GM19240 (cell line): ENCODE measurements at regions not wholly inside any gene's neighbourhood (a gene's known extent, or its start where the extent isn't known, plus 50 kb on each side); places are given as distances from the start of the nearest gene placed in this dataset.
"Not testable (repeated sequence)": the region's sequence is repeated elsewhere in the genome, so short reads cannot be mapped to it uniquely, and the experiment has no call there.

Experiments used
- DNase-seq: peaks from one replicate; pipeline ENCODE4 v3.0.0; 2011; ENCODE audit warnings: low spot score; ENCODE audit not compliant: insufficient read length

DNA sequence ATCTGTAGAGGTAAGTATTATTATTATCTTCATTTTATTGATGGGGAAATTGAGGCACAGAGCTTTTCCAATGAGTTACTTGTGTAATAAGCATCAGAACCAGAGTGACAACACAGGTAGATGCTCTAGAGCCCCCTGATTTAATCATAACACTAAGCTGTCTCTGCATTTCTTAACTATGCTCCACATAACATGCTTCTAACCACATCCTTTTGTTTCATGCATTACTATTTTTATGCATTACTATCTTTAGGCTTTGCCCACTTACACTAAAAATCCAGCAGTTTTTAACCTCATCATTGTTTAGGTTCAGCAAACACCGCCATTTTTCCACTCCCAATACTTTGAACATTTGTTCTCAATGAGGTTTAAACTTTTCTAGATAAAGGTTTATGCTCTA, 1900.8 kb upstream of the PCDH10 start:
- DNase-seq = no peak

DNA sequence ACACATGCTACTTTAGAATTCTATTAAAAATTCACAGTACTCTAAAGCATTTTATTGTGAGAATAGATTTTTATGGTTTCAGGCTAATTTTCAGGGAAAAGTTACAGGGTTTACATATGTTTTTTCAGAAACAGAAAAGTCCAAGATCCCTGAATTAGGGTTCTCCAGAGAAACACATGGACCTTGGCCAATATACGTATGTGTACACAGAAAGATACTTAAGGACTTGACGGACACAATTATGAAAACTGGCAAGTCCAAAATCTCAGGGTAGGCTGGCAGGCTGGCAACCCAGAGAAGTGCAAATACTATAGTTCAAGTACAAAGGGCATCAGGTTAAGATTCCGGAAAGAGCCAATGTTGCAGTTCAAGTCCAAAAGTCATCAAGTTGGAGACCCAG, 1897.8 kb upstream of the PCDH10 start:
- no peak for DNase-seq

DNA sequence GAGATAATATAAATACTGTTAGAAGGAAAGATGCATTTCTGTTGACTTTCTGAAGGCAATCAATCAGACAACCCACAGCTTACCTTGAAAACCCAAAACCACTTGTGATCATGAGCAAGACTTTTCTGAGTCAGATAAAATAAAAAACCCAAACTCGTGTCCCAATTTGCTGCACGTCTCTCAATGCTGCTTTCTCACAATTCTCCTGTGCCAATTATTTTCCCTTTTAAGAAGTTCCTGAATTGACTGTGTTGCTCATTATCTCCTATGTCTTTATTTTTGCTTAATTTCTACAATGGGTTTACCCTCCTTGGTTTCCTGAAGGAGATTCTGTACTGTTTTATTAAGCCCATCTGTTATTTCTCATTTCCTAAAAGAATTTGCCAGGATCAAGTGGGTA, 1891.9 kb upstream of the PCDH10 start:
- DNase-seq = no peak

DNA sequence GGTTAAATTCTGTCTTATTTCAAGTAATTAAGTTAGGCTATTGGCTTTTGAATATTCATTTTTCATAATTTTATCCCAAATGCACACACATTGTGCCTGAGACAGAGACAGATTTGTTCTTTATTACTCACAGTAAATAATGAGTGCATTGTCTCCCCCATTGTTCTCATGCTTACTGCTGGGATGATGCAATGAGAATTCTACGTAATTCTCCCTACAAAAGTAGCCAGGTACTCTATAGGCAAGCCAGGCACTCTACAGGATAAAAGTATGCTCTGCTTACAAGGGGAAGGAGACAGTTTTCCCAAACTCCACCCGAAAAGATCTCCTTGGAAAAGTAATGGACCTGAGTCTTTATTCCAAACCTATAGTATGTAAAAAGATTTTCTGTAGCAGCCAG, 1890.7 kb upstream of the PCDH10 start:
- DNase-seq = no peak

DNA sequence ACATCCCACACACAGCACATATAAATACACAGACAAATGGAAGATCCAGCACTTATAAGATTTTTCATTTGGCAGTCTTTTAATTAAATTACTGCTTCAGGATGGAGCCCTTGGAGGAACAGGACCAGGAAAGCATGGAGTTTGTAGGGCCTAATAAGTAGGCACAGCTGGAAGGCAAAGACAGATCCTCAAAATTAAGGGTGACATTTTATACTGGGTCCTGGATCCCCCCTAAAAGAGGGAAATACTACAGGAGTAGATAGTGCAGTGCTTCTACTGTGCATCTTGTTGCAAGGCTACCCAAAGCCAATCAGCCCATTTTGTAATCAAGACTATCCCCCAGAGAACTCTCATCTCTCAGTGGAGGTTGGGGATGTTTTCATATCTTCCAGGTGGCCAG, 1860.7 kb upstream of the PCDH10 start:
- no peak for DNase-seq

GRCh38 chr4:131296192-131296591, 1852.9 kb upstream of the PCDH10 start:
- DNase-seq = no peak

DNA sequence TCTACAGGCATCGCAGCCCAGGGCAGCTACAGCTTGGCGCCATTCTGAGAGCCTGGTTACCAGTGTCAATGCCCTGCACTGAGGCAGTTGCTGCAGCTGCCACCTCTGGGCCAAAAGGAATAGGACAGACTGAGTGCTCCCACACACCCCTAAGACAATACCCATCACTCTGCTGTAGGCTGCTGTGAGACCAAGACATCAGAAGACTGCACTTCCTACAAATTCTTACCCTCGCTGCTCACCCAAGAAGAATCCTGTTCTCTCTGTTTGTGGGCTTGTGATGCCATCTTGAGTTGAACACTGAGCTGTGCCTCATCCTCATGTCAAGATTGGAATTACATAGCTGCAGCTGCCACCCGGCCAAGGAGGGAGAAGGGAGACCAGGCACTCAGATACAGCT, 1847.0 kb upstream of the PCDH10 start:
- DNase-seq = no peak

DNA sequence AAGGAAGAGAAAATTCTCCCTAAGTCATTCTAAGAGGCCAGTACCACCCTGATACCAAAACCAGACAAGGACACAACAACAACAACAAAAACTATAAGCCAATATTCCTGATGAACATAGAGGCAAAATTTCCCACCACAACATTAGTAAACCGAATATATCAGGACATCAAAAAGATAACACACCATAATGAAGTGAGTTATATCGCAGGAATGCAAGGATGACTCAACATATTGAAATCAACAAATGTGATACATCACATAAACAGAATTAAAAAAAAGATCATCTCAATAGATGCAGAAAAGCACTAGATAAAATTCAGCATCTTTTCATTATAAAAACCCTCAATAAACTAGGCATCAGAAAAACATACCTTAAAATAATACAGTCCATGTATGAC, 1844.4 kb upstream of the PCDH10 start:
- DNase-seq = no peak

GRCh38 chr4:131309628-131310027, 1839.5 kb upstream of the PCDH10 start:
- DNase-seq = no peak

- no peak for DNase-seq
Measured at GRCh38 chr4:131316086-131316485, 1833.0 kb upstream of the PCDH10 start.

DNA sequence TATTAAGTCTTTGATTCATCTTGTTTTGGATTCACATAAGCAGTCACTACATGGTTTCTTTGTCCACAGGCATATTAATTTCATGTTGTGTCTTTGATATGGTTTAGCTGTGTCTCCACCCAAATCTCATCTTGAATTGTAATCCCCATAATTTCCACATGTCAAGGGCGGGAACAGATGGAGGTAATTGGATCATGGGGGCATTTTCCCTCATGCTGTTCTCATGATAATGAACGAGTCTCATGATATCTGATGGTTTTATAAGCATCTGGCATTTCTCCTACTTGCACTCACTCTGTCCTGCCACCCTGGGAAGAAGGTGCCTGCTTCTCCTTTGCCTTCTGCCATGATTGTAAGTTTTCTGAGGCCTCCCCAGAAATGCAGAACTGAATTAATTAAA, 1811.2 kb upstream of the PCDH10 start:
- DNase-seq = no peak

DNA sequence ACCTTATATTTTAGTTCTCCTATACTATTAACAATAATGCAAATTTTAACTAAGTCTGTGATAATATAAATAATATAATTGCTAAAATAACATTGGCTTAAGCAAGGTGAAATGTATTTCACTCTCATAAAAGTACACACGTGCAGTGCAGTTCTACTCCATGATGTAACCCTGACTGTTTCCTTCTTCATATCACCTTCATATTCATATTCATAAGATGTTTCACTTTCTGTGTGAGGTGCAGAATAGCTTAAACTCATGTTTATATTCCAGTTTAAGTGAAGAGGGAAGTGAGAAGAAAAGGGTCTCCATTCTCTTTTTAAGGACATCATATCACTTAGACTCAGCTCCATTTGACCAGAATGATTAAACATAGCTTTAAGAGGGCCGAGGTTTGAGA, 1810.0 kb upstream of the PCDH10 start:
- no peak for DNase-seq

- DNase-seq = no peak
Measured at GRCh38 chr4:131344761-131345160, 1804.3 kb upstream of the PCDH10 start.

- no peak for DNase-seq
Measured at GRCh38 chr4:131347816-131348215, 1801.3 kb upstream of the PCDH10 start.

GRCh38 chr4:131348263-131348662, 1800.8 kb upstream of the PCDH10 start:
- no peak for DNase-seq

GRCh38 chr4:131352371-131352770, 1796.7 kb upstream of the PCDH10 start:
- not testable (repeated sequence) for DNase-seq

DNA sequence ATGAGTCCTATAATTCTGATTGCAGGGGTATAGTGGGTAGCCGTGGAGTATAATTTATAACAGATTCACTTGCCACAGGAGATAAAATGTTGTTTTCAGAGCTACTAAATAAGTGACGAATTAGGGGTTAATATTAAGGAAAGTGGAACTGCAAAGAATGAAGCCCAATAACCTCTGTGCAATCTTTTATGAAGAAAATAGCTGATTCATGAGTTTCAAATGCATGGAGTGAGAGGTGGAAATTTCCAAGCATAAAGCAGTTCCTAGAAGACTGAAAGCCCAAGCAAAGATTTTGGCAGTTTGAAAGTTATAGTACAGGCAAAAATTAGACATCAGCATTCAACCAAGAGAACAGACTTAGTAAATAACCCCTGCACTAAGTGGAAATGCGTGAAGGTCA, 1782.4 kb upstream of the PCDH10 start:
- no peak for DNase-seq

GRCh38 chr4:131367441-131367840, 1781.7 kb upstream of the PCDH10 start:
- DNase-seq = no peak

DNA sequence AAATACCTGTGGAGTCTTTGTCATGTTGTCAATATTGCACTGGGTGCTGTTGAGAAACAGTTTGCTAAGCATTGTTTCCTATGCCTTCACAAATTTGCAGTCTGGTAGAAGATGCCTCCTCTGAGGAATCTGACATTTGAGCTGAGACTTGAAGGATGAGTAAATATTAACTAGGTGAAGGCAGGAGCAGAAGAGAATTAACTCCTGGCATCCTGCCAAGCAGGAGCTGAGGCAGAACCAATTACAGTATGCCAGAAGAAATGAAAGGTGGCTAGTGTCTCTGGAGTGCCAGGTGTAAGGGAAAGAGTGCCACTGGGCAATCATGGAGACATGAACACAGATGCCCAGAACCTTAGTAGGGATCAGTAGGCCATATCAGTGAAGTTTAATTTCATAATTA, 1778.2 kb upstream of the PCDH10 start:
- DNase-seq = no peak

DNA sequence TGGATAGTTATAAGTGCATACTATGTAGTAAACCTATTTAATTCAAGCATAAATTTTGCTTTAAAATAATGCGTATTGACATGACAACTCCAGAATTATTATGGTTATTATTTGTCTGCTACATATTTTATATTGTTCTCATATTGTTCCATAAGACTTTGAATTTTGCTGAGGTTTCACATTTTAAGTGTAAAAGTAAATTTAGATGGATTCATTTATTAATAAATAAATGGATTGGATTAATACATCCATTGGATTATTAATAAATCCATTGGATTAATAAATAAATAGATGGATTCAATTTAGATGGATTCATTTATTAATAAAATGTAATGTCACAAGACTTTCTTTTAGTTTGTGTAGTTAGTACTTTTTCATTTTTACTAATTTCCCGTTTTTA, 1768.0 kb upstream of the PCDH10 start:
- no peak for DNase-seq

- no peak for DNase-seq
Measured at GRCh38 chr4:131382839-131383238, 1766.3 kb upstream of the PCDH10 start.

DNA sequence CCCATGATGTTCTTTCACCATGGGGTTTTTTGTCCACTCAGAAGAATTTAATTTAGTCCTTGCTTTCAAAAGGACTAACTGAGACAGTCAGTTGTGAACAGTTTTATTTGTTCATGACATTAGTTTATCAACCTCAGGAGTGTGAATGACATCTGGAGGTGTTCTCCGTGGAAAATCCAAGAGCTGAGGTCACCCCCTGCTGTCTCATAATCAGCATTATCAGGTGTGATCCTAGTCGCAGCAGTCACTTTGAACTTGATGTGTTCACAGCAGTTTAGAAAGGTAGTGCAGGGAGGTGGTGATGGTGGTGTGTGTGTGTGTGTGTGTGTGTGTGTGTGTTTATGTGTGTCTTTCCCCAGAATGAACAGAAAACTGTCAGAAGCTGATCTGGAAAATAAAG, 1760.8 kb upstream of the PCDH10 start:
- DNase-seq = no peak

- no peak for DNase-seq
Measured at GRCh38 chr4:131408102-131408501, 1741.0 kb upstream of the PCDH10 start.

GRCh38 chr4:131411393-131411792, 1737.7 kb upstream of the PCDH10 start:
- no peak for DNase-seq

- no peak for DNase-seq
Measured at GRCh38 chr4:131419147-131419546, 1729.9 kb upstream of the PCDH10 start.
